Adipose tissue (tissue), 3 donors: ENCODE measurements at regions not wholly inside any gene's neighbourhood (a gene's known extent, or its start where the extent isn't known, plus 50 kb on each side); places are given as distances from the start of the nearest gene placed in this dataset.

Experiments used
- H3K27ac ChIP-seq: one replicate; pipeline ENCODE4 v1.5.1; 2013; ENCODE audit warnings: low read depth, low read length
- WGBS, 3 donors: extraction: QIAGEN DNeasy Blood & Tissue Kit; methylation state at CpG; one replicate each; pipeline ENCODE4 v1.1.7; 2013; 5-methylcytosine and 5-hydroxymethylcytosine counted together
- donor health status: healthy with polysubstance abuse.
- donor health status: Bipolar disorder and iron deficiency.
- donor health status: healthy.

GRCh38 chr12:92489781-92490180 lies 213.0 kb upstream of the PLEKHG7 start:
- WGBS, 3 donors = 83 to 94% (median 93%) methylated on average over 4 of the region's 4 CpGs
- no peak overlapping the region for H3K27ac ChIP-seq

DNA sequence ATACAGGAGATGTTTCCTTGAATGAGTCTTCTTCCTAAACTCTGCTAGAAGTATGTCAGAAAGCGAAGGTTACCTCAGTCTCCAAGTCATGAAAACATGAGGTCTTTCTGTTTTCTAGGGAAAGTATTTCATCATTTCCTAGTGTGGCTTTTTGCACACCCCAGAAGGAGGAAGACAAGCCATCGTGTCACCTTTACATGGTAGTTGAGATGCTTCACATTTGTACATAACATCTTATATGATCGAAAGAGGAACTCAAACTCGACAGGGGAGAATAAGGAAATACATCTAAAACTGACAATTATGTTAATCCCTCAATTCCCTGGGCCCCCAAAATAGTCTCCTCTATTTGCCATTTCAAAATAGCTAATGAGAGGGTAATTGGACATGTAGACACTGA lies 214.1 kb upstream of the PLEKHG7 start:
- 65 to 89% (median 65%) methylated on average over 4 of the region's 4 CpGs for WGBS, 3 donors
- H3K27ac ChIP-seq = no peak overlapping the region

DNA sequence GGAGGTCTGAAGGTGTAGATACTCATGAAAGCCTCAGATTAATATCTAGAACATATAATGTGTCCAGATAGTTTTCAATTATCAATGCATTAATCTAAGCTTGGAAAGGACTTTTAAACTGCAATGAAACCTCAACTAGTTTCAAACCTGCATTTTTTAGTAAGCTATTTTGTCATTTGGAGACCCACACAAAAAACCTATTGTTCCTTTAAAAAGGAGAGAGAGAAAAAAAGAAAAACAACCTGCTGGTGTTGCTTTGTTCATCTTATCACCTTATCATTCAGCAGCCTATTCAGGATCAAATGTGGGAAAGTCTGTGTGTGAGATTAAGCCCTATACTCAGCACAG lies 215.7 kb upstream of the PLEKHG7 start:
- H3K27ac ChIP-seq = no peak overlapping the region

- H3K27ac ChIP-seq = no peak overlapping the region
- 76 to 80% (median 79%) methylated on average over 3 of the region's 3 CpGs for WGBS, 3 donors
These were observed 216.2 kb upstream of the PLEKHG7 start for GRCh38 chr12:92486443-92487137.

DNA sequence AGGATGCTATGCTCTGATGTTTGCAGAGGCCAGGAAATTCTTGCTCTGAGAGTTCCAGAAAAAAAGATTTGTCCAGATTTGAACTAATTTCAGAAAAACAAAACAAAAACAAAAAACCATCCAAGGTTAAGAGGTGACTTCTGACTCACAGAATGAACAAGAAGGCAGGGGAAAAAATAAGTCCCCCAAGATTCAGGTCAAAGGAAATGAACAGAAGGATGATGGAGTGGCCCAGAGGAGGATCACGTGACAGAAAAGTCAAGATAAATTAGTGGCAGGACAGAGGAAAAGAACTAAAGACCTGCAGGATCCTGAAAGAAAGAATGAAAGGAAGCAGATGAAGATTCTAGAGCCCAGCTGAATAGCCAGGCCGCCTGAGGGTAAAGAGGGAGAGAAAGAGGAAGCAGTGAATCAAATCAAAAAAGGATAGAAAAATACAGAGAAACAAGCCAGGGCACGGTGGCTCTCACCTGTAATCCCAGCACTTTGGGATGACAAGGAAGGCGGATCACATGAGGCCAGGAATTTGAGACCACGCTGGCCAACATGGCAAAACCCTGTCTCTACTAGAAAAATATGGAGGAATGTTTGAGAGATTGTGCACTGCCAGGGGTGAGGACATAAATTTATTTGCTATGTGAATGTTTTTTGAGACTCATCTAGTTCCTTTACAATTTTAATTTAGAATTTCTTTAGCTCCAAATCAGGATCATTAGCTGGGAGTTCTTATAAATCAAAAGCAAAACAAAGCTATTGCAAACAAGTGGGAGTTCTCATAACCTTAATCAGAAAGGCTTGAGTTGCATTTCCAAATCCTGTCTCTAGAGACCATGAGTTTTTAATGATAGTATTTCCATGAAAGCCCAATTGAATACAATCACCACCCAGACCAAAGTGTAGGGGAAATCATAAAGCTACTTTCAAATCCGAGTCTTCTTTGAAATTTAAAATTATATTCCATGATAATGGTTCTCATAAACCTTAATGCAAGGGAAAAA lies 217.1 kb upstream of the PLEKHG7 start:
- H3K27ac ChIP-seq = no peak overlapping the region
- 52 to 82% (median 57%) methylated on average over 6 of the region's 6 CpGs for WGBS, 3 donors

DNA sequence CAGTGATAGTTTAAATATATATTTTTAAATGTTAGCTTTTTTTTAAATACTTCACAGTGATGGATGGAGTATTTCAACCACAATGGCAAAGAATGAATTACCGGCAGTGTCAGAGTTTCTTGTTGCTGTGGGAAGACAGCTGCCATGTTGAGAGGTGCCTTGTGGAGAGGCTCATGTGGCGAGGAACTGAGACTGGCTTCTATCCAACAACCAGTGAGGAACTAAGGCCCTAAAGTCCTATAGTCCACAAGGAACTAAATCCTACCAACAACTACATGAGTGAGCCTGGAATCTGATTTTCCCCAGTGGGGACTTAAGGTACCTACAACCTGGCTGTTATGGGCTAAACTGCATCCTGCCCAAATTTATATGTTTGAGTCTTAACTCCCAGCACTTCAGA lies 220.2 kb upstream of the PLEKHG7 start:
- WGBS, 3 donors = 89 to 97% (median 96%) methylated on average over 2 of the region's 2 CpGs
- no peak overlapping the region for H3K27ac ChIP-seq

DNA sequence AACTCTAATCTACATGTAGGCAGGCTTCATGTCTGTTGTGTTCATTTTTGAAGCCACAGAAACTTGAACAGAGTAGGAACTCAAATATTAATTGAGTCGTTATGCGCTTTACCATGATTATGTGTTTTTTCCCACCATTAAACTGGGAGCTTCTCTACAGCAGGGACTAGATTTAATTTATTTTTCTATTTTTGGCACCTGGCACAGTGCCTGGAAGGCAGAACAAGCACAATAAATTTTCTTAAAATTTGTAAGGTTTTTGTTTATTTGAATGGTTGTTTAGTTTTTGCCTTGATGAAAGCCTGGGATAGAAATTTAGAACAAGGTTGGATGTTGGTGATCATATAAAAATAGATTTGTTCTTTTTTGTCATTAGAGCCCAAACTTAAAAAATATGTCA lies 221.7 kb upstream of the PLEKHG7 start:
- 76 to 90% (median 85%) methylated on average over 2 of the region's 2 CpGs for WGBS, 3 donors
- no peak overlapping the region for H3K27ac ChIP-seq

DNA sequence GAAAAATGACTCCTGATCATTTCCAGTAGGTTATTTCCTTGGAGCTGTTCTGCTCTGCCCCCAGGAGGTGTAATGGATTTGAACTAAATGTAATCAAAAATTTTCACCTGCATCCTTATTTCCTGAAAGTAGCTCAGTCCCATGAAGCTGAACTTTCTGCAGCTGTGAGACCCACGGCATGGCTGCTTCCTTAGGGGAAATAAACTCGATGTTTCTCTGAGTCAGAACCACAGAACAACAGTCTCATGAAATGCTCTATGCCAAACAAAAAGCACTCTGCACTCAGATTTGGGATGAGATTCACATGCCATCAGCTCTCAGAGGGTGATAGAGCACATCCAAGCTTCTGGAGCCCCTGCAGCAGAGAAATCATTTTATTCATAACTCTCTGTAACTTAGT lies 224.1 kb upstream of the PLEKHG7 start:
- 28 to 61% (median 32%) methylated on average over 2 of the region's 2 CpGs for WGBS, 3 donors
- no peak overlapping the region for H3K27ac ChIP-seq

- 91 to 96% (median 94%) methylated on average over 1 of the region's 1 CpG for WGBS, 3 donors
These were observed 225.9 kb upstream of the PLEKHG7 start for GRCh38 chr12:92476844-92477243.

DNA sequence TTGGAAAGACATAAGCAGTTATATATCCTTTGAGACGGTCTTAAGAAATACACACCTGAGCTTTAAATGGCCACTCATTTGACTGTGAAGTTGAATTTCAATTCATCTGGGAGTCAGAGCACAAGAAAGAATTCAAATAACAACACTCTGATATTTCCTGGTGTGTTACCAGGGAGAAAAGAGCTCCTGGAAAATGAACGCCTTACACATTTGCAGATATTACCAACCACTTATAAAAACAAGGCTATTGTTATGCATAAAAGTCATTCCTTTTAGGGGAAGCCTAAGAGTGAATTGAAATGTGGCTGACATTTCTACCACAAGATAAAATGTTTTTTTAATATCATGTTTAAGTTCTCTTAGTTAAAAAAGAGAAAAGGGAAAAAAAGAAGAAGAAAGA lies 229.2 kb upstream of the PLEKHG7 start:
- WGBS, 3 donors = 66 to 95% (median 79%) methylated on average over 2 of the region's 2 CpGs
- no peak overlapping the region for H3K27ac ChIP-seq

More at GRCh38 chr12:92476844-92477243, 225.9 kb upstream of the PLEKHG7 start:
- no peak overlapping the region for H3K27ac ChIP-seq

GRCh38 chr12:92472201-92472600 lies 230.6 kb upstream of the PLEKHG7 start:
- H3K27ac ChIP-seq = no peak overlapping the region
- WGBS, 3 donors = 94 to 98% (median 97%) methylated on average over 2 of the region's 2 CpGs

DNA sequence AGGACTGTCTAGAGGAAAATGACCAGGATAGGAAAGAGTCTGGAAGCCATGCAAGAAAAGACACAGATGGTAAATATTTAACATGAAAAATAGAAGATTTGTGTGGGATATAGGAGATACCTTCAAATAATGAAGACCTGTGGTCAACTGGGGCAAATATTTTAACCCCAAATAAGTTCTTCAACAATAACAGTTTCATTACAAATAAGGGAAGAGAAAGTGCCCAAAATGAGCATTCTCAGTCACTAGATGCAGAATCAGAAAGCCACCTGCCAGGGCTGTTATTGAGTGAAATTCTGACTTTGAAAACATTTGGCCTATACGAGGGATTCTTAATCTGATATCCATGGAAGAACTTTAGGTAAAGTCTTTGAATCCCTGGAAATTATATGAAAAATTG lies 231.2 kb upstream of the PLEKHG7 start:
- WGBS, 3 donors = 94 to 96% (median 96%) methylated on average over 1 of the region's 1 CpG

DNA sequence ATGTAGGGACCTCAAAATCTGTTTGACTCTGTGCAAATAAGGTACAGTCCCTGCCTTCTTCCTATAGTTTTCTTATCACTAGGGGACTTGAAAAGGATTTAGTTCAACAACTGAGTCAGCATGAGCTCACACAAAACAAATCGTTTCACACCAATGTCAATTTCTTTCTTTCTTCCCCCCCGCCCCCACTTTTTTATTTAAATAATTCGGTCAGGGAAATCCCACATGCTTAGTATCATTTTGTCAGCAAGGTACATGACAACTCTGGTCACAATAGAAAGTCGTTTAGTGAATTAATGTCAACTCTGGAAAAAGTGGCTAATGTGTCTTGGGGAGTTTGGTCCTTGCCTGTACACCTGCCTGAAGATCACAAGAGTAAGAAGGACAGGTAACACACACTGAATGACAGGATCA lies 232.2 kb upstream of the PLEKHG7 start:
- 80 to 86% (median 85%) methylated on average over 4 of the region's 4 CpGs for WGBS, 3 donors

More for the DNA sequence above, 231.2 kb upstream of the PLEKHG7 start:
- H3K27ac ChIP-seq = no peak overlapping the region

GRCh38 chr12:92469837-92470236 lies 233.0 kb upstream of the PLEKHG7 start:
- 53 to 76% (median 75%) methylated on average over 6 of the region's 6 CpGs for WGBS, 3 donors

More for the DNA sequence above, 232.2 kb upstream of the PLEKHG7 start:
- no peak overlapping the region for H3K27ac ChIP-seq

DNA sequence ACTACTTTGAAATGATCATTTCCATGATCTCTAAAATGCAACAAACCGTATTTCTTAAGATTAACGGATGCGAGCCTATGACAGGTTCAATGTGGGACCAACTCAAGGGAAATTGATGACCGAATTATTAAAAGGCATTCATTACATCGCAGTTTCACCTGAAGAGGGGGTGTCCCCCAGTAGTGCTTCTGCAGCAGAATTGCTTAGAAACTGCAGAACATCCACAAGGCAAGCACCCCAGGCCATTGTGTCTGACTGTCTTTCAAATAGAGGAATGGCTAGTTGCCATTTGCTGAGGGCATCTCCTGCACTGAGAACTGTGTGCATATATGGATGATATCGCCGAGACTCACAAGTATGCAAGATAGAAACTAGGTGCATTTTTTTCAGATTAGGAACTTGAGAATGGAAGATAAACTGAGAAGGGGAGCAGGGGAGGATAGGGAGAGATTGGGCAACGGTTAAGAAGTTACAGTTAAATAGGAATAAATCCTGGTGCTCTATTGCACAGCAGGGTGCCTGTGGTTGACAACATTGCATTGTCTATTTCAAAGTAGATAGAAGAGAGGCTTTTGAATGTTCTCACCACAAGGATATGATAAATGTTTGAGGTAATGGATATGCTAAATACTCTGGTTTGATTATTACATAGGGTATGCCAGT lies 234.3 kb upstream of the PLEKHG7 start:
- no peak overlapping the region for H3K27ac ChIP-seq
- WGBS, 3 donors = 85 to 92% (median 91%) methylated on average over 8 of the region's 8 CpGs

More at GRCh38 chr12:92469837-92470236, 233.0 kb upstream of the PLEKHG7 start:
- H3K27ac ChIP-seq = no peak overlapping the region

GRCh38 chr12:92467886-92468285 lies 234.9 kb upstream of the PLEKHG7 start:
- 48 to 64% (median 55%) methylated on average over 1 of the region's 1 CpG for WGBS, 3 donors
- no peak overlapping the region for H3K27ac ChIP-seq

- H3K27ac ChIP-seq = no peak overlapping the region
- WGBS, 3 donors = 56 to 84% (median 84%) methylated on average over 13 of the region's 13 CpGs
These were observed 236.1 kb upstream of the PLEKHG7 start for GRCh38 chr12:92466391-92467305.

- no peak overlapping the region for H3K27ac ChIP-seq
- WGBS, 3 donors = 95 to 96% (median 95%) methylated on average over 9 of the region's 9 CpGs
These were observed 236.9 kb upstream of the PLEKHG7 start for GRCh38 chr12:92465786-92466295.
